IPS-18a (cell line): ENCODE measurements at regions not wholly inside any gene's neighbourhood (a gene's known extent, or its start where the extent isn't known, plus 50 kb on each side); places are given as distances from the start of the nearest gene placed in this dataset.

Source experiments
- H3K27ac ChIP-seq: one replicate; pipeline ENCODE4 v1.5.1; 2013; ENCODE audit warnings: low read length
- H3K27me3 ChIP-seq: one replicate; pipeline ENCODE4 v1.6.1; 2013; ENCODE audit warnings: mild to moderate bottlenecking, low read length; ENCODE audit not compliant: control insufficient read depth, insufficient read depth
- H3K36me3 ChIP-seq: one replicate; pipeline ENCODE4 v1.6.1; 2013; ENCODE audit warnings: low read depth, low read length; ENCODE audit not compliant: control insufficient read depth
- H3K4me1 ChIP-seq: one replicate; pipeline ENCODE4 v1.6.1; 2013; ENCODE audit warnings: low read depth, low read length; ENCODE audit not compliant: control insufficient read depth
- H3K4me3 ChIP-seq: one replicate; pipeline ENCODE4 v1.5.1; 2013; ENCODE audit warnings: low read length
- H3K9ac ChIP-seq: one replicate; pipeline ENCODE4 v1.6.1; 2013; ENCODE audit warnings: mild to moderate bottlenecking, low read length, moderate library complexity
- H3K9me3 ChIP-seq: one replicate; pipeline ENCODE4 v1.6.1; 2013; ENCODE audit warnings: low read depth, low read length; ENCODE audit not compliant: control insufficient read depth

GRCh38 chr14:76922092-76922491, 95.9 kb downstream of the LRRC74A start:
- Histone ChIP-seq H3K9me3 (no peaks in the 10 kb centered on the region), H3K4me1 (peaks cover 72% of the 10 kb centered on the region), H3K9ac (no peak overlapping the region), H3K27ac (no peak overlapping the region), H3K36me3 (no peaks in the 10 kb centered on the region), H3K27me3 (no peaks in the 10 kb centered on the region), H3K4me3 (no peak overlapping the region)

- Histone ChIP-seq H3K27me3 (no peaks in the 10 kb centered on the region), H3K4me3 (no peak overlapping the region), H3K36me3 (no peaks in the 10 kb centered on the region), H3K27ac (no peak overlapping the region), H3K4me1 (peaks cover 72% of the 10 kb centered on the region), H3K9me3 (no peaks in the 10 kb centered on the region), H3K9ac (no peak overlapping the region)
These were observed 94.8 kb downstream of the LRRC74A start for GRCh38 chr14:76921088-76921399.

- peaks cover 72% of the 10 kb centered on the region for H3K4me1 ChIP-seq
- H3K27ac ChIP-seq = peak overlapping the region; percentile 26
- H3K9ac ChIP-seq = peak overlapping the region; percentile 36
- H3K36me3 ChIP-seq = no peaks in the 10 kb centered on the region
- no peak overlapping the region for H3K4me3 ChIP-seq
- no peaks in the 10 kb centered on the region for H3K9me3 ChIP-seq
- H3K27me3 ChIP-seq = no peaks in the 10 kb centered on the region
These were observed 94.3 kb downstream of the LRRC74A start for GRCh38 chr14:76920331-76921087.

- H3K36me3 ChIP-seq = no peaks in the 10 kb centered on the region
- no peaks in the 10 kb centered on the region for H3K27me3 ChIP-seq
- no peak overlapping the region for H3K27ac ChIP-seq
- no peak overlapping the region for H3K4me3 ChIP-seq
- no peak overlapping the region for H3K9ac ChIP-seq
- H3K9me3 ChIP-seq = no peaks in the 10 kb centered on the region
- H3K4me1 ChIP-seq = peaks cover 66% of the 10 kb centered on the region
These were observed 93.5 kb downstream of the LRRC74A start for GRCh38 chr14:76919431-76920330.
